ENCODE measurements at regions not wholly inside any gene's neighbourhood (a gene's known extent, or its start where the extent isn't known, plus 50 kb on each side); places are given as distances from the start of the nearest gene placed in this dataset.

GRCh38 chr9:26371236-26371635, 521.4 kb downstream of the CAAP1 start:
- TF ChIP-seq SIN3A (conservative IDR thresholded peaks at IDR 0.05 in 1 of 2, IDR thresholded peaks at IDR 0.05 in 1 of 2; ENCODE audit: low read depth in 1 of 2, low read length in 2 of 2): no peak
- TF ChIP-seq CTCF (IDR thresholded peaks at IDR 0.05; ENCODE audit: control extremely low read depth in 1 of 3, insufficient read depth in 1 of 3, low read depth in 1 of 3, low read length in 3 of 3): no peak
- TF ChIP-seq EP300 (IDR thresholded peaks at IDR 0.05; ENCODE audit: borderline replicate concordance in 1 of 2, low read depth in 2 of 2, low read length in 2 of 2): no peak
